Right lobe of liver (tissue), 4 donors: ENCODE measurements at regions not wholly inside any gene's neighbourhood (a gene's known extent, or its start where the extent isn't known, plus 50 kb on each side); places are given as distances from the start of the nearest gene placed in this dataset.

Source experiments
- POLR2A ChIP-seq: fragments of 450-650 bp; IDR thresholded peaks from one replicate; pipeline ENCODE4 v1.6.1; 2017; ENCODE audit warnings: antibody characterized with exemption, mild to moderate bottlenecking
- TF ChIP-seq, protein P1 (sequence below), 4 donors: fragments of 200-600 bp in 3 of 4; fragments of 450-650 bp in 1 of 4; IDR thresholded peaks; one replicate each; pipeline versions ENCODE4 v1.5.1 to v1.8.0; 2016 to 2022; ENCODE audit warnings: antibody characterized with exemption in 4 of 4, mild to moderate bottlenecking in 2 of 4
- donor health status: DM: no; HTN: no; CAD: no.
- donor health status: DM: no; HTN: no; CAD: no.
- donor health status: DM: no; HTN: yes; CAD: no.

DNA sequence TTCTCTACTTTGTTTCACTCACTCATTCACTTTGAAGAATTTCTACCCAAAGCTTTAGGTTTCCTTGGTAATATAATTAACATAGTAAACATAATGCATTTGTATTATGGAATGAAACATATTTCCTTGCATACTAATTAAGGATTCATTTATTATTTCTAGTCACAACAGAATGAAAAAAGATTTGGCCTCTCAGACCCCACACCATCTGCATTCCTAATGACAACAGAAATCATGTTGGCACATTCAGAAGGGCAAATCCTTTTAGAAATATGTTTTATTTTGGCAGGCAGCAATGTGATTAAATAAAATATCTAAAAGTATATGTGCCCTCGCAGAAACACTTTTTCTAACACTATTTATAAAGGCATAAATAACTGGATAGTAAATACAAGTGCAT is 163.4 kb downstream of the HTR1B start:
- TF ChIP-seq, protein P1, sequence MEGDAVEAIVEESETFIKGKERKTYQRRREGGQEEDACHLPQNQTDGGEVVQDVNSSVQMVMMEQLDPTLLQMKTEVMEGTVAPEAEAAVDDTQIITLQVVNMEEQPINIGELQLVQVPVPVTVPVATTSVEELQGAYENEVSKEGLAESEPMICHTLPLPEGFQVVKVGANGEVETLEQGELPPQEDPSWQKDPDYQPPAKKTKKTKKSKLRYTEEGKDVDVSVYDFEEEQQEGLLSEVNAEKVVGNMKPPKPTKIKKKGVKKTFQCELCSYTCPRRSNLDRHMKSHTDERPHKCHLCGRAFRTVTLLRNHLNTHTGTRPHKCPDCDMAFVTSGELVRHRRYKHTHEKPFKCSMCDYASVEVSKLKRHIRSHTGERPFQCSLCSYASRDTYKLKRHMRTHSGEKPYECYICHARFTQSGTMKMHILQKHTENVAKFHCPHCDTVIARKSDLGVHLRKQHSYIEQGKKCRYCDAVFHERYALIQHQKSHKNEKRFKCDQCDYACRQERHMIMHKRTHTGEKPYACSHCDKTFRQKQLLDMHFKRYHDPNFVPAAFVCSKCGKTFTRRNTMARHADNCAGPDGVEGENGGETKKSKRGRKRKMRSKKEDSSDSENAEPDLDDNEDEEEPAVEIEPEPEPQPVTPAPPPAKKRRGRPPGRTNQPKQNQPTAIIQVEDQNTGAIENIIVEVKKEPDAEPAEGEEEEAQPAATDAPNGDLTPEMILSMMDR (IDR thresholded peaks at IDR 0.05), result no peak
- TF ChIP-seq POLR2A, result no peak
